Osteoblast (primary cell): ENCODE measurements at regions not wholly inside any gene's neighbourhood (a gene's known extent, or its start where the extent isn't known, plus 50 kb on each side); places are given as distances from the start of the nearest gene placed in this dataset.

Experiments used
- DNase-seq: peaks from one replicate; pipeline ENCODE4 v3.0.0; 2011; ENCODE audit warnings: low spot score, mixed read lengths; ENCODE audit not compliant: insufficient read length; ENCODE audit errors: missing footprints
- H2AFZ ChIP-seq: 2 replicates; pipeline ENCODE4 v1.6.0; 2011; ENCODE audit warnings: mild to moderate bottlenecking, low read length
- H3K27ac ChIP-seq: 2 replicates; pipeline ENCODE4 v1.5.1; 2011; ENCODE audit warnings: mild to moderate bottlenecking, low read depth, low read length, moderate library complexity
- H3K27me3 ChIP-seq: 2 replicates; pipeline ENCODE4 v1.6.0; 2012; ENCODE audit warnings: mild to moderate bottlenecking, control low read depth, inconsistent platforms, low read length, moderate library complexity; ENCODE audit not compliant: insufficient read depth
- H3K36me3 ChIP-seq: 2 replicates; pipeline ENCODE4 v1.5.1; 2011; ENCODE audit warnings: mild to moderate bottlenecking, low read length, control low read depth, moderate library complexity; ENCODE audit not compliant: insufficient read depth
- H3K4me1 ChIP-seq: 2 replicates; pipeline ENCODE4 v1.5.1; 2011; ENCODE audit warnings: mild to moderate bottlenecking, low read length, control low read depth, moderate library complexity; ENCODE audit not compliant: insufficient read depth
- H3K4me2 ChIP-seq: 2 replicates; pipeline ENCODE4 v1.6.0; 2011; ENCODE audit warnings: mild to moderate bottlenecking, low read length; ENCODE audit not compliant: insufficient read depth
- H3K4me3 ChIP-seq: fragments of 200-600 bp; sonication (generic); 3 replicates; pipeline ENCODE4 v1.5.1; 2012; ENCODE audit warnings: mild to moderate bottlenecking, low read length, inconsistent platforms; ENCODE audit not compliant: insufficient read depth
- H3K79me2 ChIP-seq: 2 replicates; pipeline ENCODE4 v1.6.0; 2012; ENCODE audit warnings: mild to moderate bottlenecking, low read length, control low read depth, inconsistent platforms; ENCODE audit not compliant: insufficient read depth
- H3K9me3 ChIP-seq: 2 replicates; pipeline ENCODE4 v1.5.1; 2011; ENCODE audit warnings: low read depth, low read length, control low read depth
- H4K20me1 ChIP-seq: 2 replicates; pipeline ENCODE4 v1.6.0; 2012; ENCODE audit warnings: mild to moderate bottlenecking, low read length, control low read depth; ENCODE audit not compliant: insufficient read depth
- TF ChIP-seq, protein P1 (sequence below): IDR thresholded peaks from 2 replicates; pipeline ENCODE4 v1.5.1; 2011; ENCODE audit warnings: mild to moderate bottlenecking, low read depth, low read length, moderate library complexity; ENCODE audit errors: extremely low read depth

DNA sequence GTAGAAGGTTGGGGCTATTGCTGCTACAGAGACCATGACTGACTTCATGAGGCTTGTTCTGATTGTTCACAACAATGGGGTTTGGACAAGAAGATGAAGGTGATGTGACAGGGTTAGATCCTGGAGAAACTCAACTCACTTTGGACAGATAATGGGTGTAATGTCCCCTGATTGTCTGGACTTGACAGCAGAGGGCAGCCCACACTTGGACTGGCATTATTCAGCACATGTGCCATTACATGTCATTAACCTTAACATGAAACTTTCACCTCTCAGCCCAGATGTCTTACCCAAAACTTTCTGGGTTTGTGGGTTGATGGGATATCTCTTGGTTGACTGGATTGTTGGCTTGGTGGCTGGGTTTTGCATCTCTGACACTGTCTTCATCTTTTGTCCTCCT, 101.5 kb downstream of the MXRA5 start:
- peak; percentile 18 for DNase-seq
- no peaks in the 10 kb centered on the region for H4K20me1 ChIP-seq
- no peaks in the 10 kb centered on the region for H3K36me3 ChIP-seq
- peak overlapping the region; percentile 79 for H3K27ac ChIP-seq
- H3K4me3 ChIP-seq = no peak overlapping the region
- H3K27me3 ChIP-seq = no peaks in the 10 kb centered on the region
- H3K4me2 ChIP-seq = peak overlapping the region; percentile 83
- H3K4me1 ChIP-seq = peaks cover 11% of the 10 kb centered on the region
- no peaks in the 10 kb centered on the region for H3K9me3 ChIP-seq
- H3K79me2 ChIP-seq = no peaks in the 10 kb centered on the region
- H2AFZ ChIP-seq = no peak overlapping the region
- TF ChIP-seq, protein P1, sequence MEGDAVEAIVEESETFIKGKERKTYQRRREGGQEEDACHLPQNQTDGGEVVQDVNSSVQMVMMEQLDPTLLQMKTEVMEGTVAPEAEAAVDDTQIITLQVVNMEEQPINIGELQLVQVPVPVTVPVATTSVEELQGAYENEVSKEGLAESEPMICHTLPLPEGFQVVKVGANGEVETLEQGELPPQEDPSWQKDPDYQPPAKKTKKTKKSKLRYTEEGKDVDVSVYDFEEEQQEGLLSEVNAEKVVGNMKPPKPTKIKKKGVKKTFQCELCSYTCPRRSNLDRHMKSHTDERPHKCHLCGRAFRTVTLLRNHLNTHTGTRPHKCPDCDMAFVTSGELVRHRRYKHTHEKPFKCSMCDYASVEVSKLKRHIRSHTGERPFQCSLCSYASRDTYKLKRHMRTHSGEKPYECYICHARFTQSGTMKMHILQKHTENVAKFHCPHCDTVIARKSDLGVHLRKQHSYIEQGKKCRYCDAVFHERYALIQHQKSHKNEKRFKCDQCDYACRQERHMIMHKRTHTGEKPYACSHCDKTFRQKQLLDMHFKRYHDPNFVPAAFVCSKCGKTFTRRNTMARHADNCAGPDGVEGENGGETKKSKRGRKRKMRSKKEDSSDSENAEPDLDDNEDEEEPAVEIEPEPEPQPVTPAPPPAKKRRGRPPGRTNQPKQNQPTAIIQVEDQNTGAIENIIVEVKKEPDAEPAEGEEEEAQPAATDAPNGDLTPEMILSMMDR = peak; percentile 23

DNA sequence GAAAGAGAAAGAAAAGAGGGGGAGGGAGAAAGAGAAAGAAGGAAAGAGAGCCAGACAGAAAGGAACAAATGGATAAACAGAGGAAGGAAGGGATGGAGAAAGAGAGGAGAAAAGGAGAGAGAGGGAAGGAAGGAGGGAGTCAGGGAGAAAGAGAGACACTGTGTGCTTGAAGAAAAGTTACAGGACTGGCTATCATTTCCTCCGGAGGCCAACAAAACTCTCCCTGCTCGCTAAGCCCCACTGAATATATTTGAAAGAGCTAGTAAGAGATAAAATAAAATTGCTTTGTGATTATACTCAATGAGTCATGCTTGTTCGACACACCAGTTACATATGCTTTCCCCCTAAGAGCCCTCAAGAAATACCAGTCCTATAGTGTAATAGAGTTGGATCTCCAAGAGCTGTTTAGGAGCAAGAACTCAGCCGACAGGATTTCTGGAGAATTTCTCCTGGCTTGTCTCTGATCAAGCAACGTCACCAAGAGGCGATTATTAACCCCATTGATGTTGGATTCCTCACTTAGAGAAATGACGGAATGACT, 102.2 kb downstream of the MXRA5 start:
- no peaks in the 10 kb centered on the region for H3K27me3 ChIP-seq
- H3K9me3 ChIP-seq = no peaks in the 10 kb centered on the region
- peak overlapping the region; percentile 79 for H3K27ac ChIP-seq
- peak overlapping the region; percentile 62 for H3K4me3 ChIP-seq
- DNase-seq = peak; percentile 85
- no peaks in the 10 kb centered on the region for H3K36me3 ChIP-seq
- H4K20me1 ChIP-seq = no peaks in the 10 kb centered on the region
- H3K79me2 ChIP-seq = no peaks in the 10 kb centered on the region
- TF ChIP-seq, protein P1 = no peak
- peaks cover 11% of the 10 kb centered on the region for H3K4me1 ChIP-seq
- peak overlapping the region; percentile 82 for H2AFZ ChIP-seq
- peak overlapping the region; percentile 83 for H3K4me2 ChIP-seq

DNA sequence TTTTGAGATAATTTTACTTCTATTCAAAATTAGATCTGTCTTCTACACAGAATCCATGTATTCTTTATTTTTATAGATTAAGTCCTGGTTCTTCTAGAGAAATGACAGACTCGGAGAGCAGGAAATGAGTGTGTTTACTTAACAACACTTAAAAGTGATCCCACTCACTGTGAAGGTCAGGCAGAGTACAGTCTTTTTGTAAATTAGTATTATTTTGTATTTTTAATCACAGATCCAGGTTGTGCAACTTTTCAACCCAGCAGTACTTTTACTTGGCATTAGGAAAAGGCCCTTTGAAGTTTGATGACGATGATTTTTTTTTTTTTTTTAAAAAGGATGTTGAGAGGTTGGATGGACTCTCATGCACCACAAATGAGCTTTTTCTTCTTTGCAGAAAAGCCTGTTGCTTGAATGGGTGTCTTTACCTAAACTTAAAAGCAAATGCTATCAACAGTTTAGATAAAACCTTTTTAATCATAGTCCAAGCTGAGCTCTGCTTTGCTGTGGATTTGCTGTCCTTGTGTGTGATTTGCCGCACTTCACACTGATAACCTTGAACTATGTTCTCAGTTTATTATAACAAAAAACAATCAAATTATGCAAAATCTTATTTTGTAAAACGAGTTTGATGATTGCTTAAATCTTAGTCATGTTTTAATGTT, 114.1 kb downstream of the MXRA5 start:
- TF ChIP-seq, protein P1 = no peak
- Histone ChIP-seq H3K79me2 (no peaks in the 10 kb centered on the region), H3K27ac (peak overlapping the region; percentile 36), H3K4me2 (peak overlapping the region; percentile 44), H3K27me3 (no peaks in the 10 kb centered on the region), H3K9me3 (no peaks in the 10 kb centered on the region), H3K4me1 (peaks cover 4% of the 10 kb centered on the region), H2AFZ (peak overlapping the region; percentile 50), H4K20me1 (no peaks in the 10 kb centered on the region), H3K4me3 (peak overlapping the region; percentile 22), H3K36me3 (no peaks in the 10 kb centered on the region)
- no peak for DNase-seq

DNA sequence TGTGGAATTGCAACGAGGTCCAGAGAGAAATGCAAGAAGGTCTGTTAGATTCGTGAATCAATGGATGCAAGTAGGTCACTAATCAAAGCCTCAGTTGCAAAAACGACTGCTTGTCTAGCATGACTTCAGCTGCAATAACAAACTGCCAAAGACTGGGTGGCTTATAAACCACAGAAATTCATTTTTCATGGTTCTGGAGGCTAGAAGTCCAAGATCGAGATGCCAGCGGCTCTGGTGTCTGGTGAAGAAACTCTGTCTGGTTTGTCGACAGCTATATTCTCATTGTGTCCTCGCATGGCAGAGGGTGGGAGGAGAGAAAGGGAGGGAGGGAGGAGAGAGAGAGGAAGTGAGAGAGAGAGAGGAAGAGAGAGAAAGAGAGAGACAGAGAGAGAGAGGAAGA, 114.7 kb downstream of the MXRA5 start:
- Histone ChIP-seq H3K4me2 (peak overlapping the region; percentile 44), H3K9me3 (no peaks in the 10 kb centered on the region), H3K79me2 (no peaks in the 10 kb centered on the region), H3K27ac (peak overlapping the region; percentile 36), H3K36me3 (no peaks in the 10 kb centered on the region), H3K4me1 (peaks cover 4% of the 10 kb centered on the region), H3K27me3 (no peaks in the 10 kb centered on the region), H2AFZ (peak overlapping the region; percentile 50), H3K4me3 (peak overlapping the region; percentile 22), H4K20me1 (no peaks in the 10 kb centered on the region)
- peak; percentile 11 for DNase-seq
- TF ChIP-seq, protein P1 = no peak
